Neural progenitor cell (in vitro differentiated cells): ENCODE measurements at regions not wholly inside any gene's neighbourhood (a gene's known extent, or its start where the extent isn't known, plus 50 kb on each side); places are given as distances from the start of the nearest gene placed in this dataset.

Experiments used
- DNase-seq: peaks from one replicate; pipeline ENCODE4 v3.0.0-alpha.2; 2016; ENCODE audit warnings: low spot score
- H2AFZ ChIP-seq: fragments of 200-600 bp; sonication (generic); replicated peaks from 2 replicates; pipeline ENCODE4 v1.6.1; 2016; ENCODE audit warnings: antibody characterized with exemption
- H3F3A ChIP-seq: fragments of 200-600 bp; sonication (generic); 2 replicates; pipeline ENCODE4 v1.6.1; 2016; ENCODE audit warnings: antibody characterized with exemption, low read depth
- H3K27ac ChIP-seq: fragments of 200-600 bp; sonication (generic); 2 replicates; pipeline ENCODE4 v1.5.1; 2016; ENCODE audit warnings: mild to moderate bottlenecking
- H3K27me3 ChIP-seq: fragments of 200-600 bp; sonication (generic); 2 replicates; pipeline ENCODE4 v1.6.1; 2016; ENCODE audit warnings: mild to moderate bottlenecking, moderate library complexity
- H3K36me3 ChIP-seq: fragments of 200-600 bp; sonication (generic); 2 replicates; pipeline ENCODE4 v1.5.1; 2016
- H3K4me1 ChIP-seq: fragments of 200-600 bp; sonication (generic); 2 replicates; pipeline ENCODE4 v1.6.1; 2016; ENCODE audit warnings: mixed run types
- H3K4me2 ChIP-seq: fragments of 200-600 bp; sonication (generic); 2 replicates; pipeline ENCODE4 v1.6.1; 2016
- H3K4me3 ChIP-seq: fragments of 200-600 bp; sonication (generic); 2 replicates; pipeline ENCODE4 v1.5.1; 2016
- H3K79me2 ChIP-seq: fragments of 200-600 bp; sonication (generic); 2 replicates; pipeline ENCODE4 v1.6.1; 2016; ENCODE audit warnings: low read depth
- H3K9ac ChIP-seq: fragments of 200-600 bp; sonication (generic); 2 replicates; pipeline ENCODE4 v1.6.1; 2016
- H3K9me3 ChIP-seq: fragments of 200-600 bp; sonication (generic); 2 replicates; pipeline ENCODE4 v1.5.1; 2016; ENCODE audit warnings: low read depth
- H4K20me1 ChIP-seq: fragments of 200-600 bp; sonication (generic); 2 replicates; pipeline ENCODE4 v1.6.1; 2016; ENCODE audit warnings: low read depth
- H3K27ac Mint-ChIP-seq: 3 replicates; pipeline ENCODE4 v1.8.0; 2021; ENCODE audit warnings: mixed read lengths
- H3K27me3 Mint-ChIP-seq: 2 replicates; pipeline ENCODE4 v1.8.0; 2022; ENCODE audit warnings: low read depth, mild to moderate bottlenecking, inconsistent platforms, moderate library complexity, mixed read lengths; ENCODE audit not compliant: insufficient read depth
- H3K36me3 Mint-ChIP-seq: 3 replicates; pipeline ENCODE4 v1.8.0; 2021; ENCODE audit warnings: mixed read lengths
- H3K4me1 Mint-ChIP-seq: 3 replicates; pipeline ENCODE4 v1.8.0; 2021; ENCODE audit warnings: mixed read lengths
- H3K4me3 Mint-ChIP-seq: 3 replicates; pipeline ENCODE4 v1.8.0; 2021; ENCODE audit warnings: mild to moderate bottlenecking, moderate library complexity, mixed read lengths
- H3K9me3 Mint-ChIP-seq: 3 replicates; pipeline ENCODE4 v1.8.0; 2020; ENCODE audit warnings: mixed read lengths
- EZH2 ChIP-seq: fragments of 200-600 bp; sonication (generic); IDR thresholded peaks from 2 replicates; pipeline ENCODE4 v1.6.1; 2017; ENCODE audit warnings: antibody characterized with exemption, mild to moderate bottlenecking, moderate library complexity
- EZH2phosphoT487 ChIP-seq: fragments of 200-600 bp; sonication (generic); IDR thresholded peaks from 2 replicates; pipeline ENCODE4 v1.6.1; 2017; ENCODE audit warnings: antibody characterized with exemption
- TF ChIP-seq, protein P1 (sequence below): fragments of 200-600 bp; sonication (generic); IDR thresholded peaks from 2 replicates; pipeline ENCODE4 v1.5.1; 2017; ENCODE audit warnings: antibody characterized with exemption, mild to moderate bottlenecking

DNA sequence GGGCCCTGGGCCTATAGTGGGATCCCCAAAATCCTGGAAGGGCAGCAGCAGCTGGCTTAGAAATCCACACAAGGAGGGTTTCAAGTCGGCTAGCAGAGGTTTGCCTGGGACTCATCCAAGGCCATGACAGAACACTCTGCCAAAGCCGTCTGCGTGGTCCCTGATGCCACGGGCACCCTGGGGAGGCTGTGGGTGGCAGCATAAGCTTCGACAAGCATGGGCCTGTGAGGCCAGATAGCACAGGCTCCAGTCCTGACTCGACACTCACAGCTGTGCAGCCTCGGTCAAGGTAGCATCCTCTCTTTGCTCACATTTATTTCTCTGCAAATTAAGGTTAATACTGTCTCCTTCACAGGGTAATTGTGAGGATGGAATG is 138.3 kb downstream of the JCAD start:
- Mint-ChIP-seq H3K4me1 (peaks cover 34% of the 10 kb centered on the region), H3K27me3 (peaks cover 8% of the 10 kb centered on the region), H3K36me3 (no peaks in the 10 kb centered on the region), H3K27ac (no peak overlapping the region), H3K4me3 (no peak overlapping the region), H3K9me3 (peaks cover 12% of the 10 kb centered on the region)
- H3F3A ChIP-seq: no peaks in the 10 kb centered on the region
- no peaks in the 10 kb centered on the region for H3K79me2 ChIP-seq
- H4K20me1 ChIP-seq: no peaks in the 10 kb centered on the region
- H3K9ac ChIP-seq: no peak overlapping the region
- no peak overlapping the region for H3K27ac ChIP-seq
- H3K9me3 ChIP-seq: no peaks in the 10 kb centered on the region
- no peak overlapping the region for H2AFZ ChIP-seq
- DNase-seq: no peak
- H3K4me3 ChIP-seq: no peak overlapping the region
- no peaks in the 10 kb centered on the region for H3K4me1 ChIP-seq
- no peaks in the 10 kb centered on the region for H3K27me3 ChIP-seq
- H3K36me3 ChIP-seq: no peaks in the 10 kb centered on the region
- TF ChIP-seq EZH2phosphoT487: no peak
- TF ChIP-seq, protein P1, sequence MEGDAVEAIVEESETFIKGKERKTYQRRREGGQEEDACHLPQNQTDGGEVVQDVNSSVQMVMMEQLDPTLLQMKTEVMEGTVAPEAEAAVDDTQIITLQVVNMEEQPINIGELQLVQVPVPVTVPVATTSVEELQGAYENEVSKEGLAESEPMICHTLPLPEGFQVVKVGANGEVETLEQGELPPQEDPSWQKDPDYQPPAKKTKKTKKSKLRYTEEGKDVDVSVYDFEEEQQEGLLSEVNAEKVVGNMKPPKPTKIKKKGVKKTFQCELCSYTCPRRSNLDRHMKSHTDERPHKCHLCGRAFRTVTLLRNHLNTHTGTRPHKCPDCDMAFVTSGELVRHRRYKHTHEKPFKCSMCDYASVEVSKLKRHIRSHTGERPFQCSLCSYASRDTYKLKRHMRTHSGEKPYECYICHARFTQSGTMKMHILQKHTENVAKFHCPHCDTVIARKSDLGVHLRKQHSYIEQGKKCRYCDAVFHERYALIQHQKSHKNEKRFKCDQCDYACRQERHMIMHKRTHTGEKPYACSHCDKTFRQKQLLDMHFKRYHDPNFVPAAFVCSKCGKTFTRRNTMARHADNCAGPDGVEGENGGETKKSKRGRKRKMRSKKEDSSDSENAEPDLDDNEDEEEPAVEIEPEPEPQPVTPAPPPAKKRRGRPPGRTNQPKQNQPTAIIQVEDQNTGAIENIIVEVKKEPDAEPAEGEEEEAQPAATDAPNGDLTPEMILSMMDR: no peak
- no peak for TF ChIP-seq EZH2
- H3K4me2 ChIP-seq: no peak overlapping the region

DNA sequence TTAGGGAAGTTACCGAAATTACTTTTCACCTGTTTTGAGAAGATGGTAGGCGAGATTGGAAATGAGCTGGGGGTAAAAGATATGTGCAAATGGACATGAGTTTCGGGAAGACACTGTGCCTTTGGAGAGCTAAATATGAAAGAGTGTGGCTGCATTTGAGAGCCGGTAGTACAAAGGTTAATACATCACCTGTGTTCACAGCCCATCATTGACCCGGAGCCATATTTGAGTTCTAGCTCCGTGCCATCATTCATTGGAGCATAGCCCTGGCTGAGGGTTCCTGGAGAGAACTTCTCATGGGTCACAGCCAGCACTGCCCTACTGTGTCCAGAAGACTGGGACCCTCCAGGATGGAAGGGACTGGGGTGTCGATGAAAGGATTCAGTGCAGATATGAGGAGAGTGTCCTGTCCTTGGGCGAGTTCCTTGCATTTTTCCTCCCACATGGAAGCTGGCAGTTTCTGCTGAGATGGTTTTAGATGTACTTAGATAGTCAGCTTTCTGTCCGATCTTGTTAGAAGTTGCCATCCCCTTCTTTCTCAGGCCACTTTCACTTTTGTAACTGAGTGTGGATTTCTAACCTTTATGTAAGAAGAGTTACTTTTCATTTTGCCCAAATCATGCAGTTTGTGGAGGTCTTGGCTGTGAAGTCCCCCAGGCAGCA is 138.8 kb downstream of the JCAD start:
- Mint-ChIP-seq H3K36me3 (no peaks in the 10 kb centered on the region), H3K4me3 (no peak overlapping the region), H3K27ac (no peak overlapping the region), H3K4me1 (peaks cover 28% of the 10 kb centered on the region), H3K9me3 (peaks cover 10% of the 10 kb centered on the region), H3K27me3 (peaks cover 8% of the 10 kb centered on the region)
- Histone ChIP-seq H3F3A (no peaks in the 10 kb centered on the region), H2AFZ (no peak overlapping the region), H3K4me3 (no peak overlapping the region), H3K9ac (no peak overlapping the region), H3K27me3 (no peaks in the 10 kb centered on the region), H3K9me3 (no peaks in the 10 kb centered on the region), H3K4me2 (no peak overlapping the region), H3K36me3 (no peaks in the 10 kb centered on the region), H3K4me1 (no peaks in the 10 kb centered on the region), H3K79me2 (no peaks in the 10 kb centered on the region), H4K20me1 (no peaks in the 10 kb centered on the region), H3K27ac (no peak overlapping the region)
- TF ChIP-seq, protein P1: no peak
- TF ChIP-seq EZH2phosphoT487 (no peak), EZH2 (no peak)
- no peak for DNase-seq

DNA sequence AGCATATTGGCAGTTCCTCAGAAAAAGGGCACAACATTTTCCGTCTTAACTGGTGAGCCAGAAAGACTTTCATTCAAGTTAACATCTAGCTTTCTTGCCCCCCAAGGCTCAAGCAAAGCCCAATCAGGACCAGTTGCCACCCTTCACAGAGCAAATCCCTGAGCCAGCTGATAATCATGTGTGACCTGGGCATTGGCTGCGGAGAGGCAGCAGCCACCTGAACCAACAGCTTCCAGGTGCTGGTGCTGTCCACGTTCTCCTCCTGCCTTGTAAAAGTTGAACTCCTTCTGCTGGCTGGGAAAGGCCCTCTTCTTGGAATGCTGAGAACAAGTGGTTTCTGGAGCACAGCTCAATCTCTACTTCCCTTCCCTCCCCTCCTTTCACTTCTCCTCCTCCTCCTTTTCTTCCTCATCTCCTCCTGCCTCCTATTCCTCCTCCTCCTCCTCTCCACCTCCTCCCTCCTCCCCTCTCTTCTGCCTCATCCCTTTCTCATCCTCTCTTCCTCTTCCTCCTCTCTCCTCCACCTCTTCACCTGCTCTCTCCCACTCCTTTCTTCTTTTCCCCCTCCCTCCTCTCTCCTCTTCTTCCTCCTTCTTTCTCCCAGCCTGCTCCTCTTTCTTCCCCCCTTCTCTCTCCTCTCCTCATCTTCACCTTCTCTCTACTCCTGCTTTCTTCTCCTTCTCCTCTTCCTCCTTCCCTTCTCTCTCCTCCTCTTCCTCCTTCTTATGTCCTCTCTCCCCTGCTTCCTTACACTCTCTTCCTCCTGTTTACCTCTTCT is 140.6 kb downstream of the JCAD start:
- no peaks in the 10 kb centered on the region for H4K20me1 ChIP-seq
- Mint-ChIP-seq H3K27me3 (peaks cover 6% of the 10 kb centered on the region), H3K9me3 (no peaks in the 10 kb centered on the region), H3K4me1 (peaks cover 15% of the 10 kb centered on the region), H3K36me3 (no peaks in the 10 kb centered on the region), H3K27ac (no peak overlapping the region), H3K4me3 (no peak overlapping the region)
- TF ChIP-seq EZH2 (no peak), EZH2phosphoT487 (no peak)
- TF ChIP-seq, protein P1: no peak
- no peaks in the 10 kb centered on the region for H3K27me3 ChIP-seq
- H3K4me1 ChIP-seq: no peaks in the 10 kb centered on the region
- H3K9me3 ChIP-seq: no peaks in the 10 kb centered on the region
- no peaks in the 10 kb centered on the region for H3K36me3 ChIP-seq
- no peak overlapping the region for H3K27ac ChIP-seq
- H3K4me3 ChIP-seq: no peak overlapping the region
- H2AFZ ChIP-seq: no peak overlapping the region
- no peak overlapping the region for H3K9ac ChIP-seq
- no peaks in the 10 kb centered on the region for H3K79me2 ChIP-seq
- no peak overlapping the region for H3K4me2 ChIP-seq
- no peaks in the 10 kb centered on the region for H3F3A ChIP-seq
- no peak for DNase-seq
